Coronary artery (tissue), 2 donors: ENCODE measurements at regions not wholly inside any gene's neighbourhood (a gene's known extent, or its start where the extent isn't known, plus 50 kb on each side); places are given as distances from the start of the nearest gene placed in this dataset.

Experiments used
- DNase-seq: peaks from one replicate; pipeline ENCODE4 v3.0.0-alpha.2; 2017; ENCODE audit warnings: low spot score
- H3K27ac ChIP-seq, 2 donors: fragments of 200-600 bp; sonication (generic); one replicate each; pipeline ENCODE4 v1.5.1; 2016 to 2019
- H3K4me3 ChIP-seq: fragments of 200-600 bp; sonication (generic); 2 replicates; pipeline ENCODE4 v1.5.1; 2016; ENCODE audit warnings: mild to moderate bottlenecking, moderate library complexity
- TF ChIP-seq, protein P1 (sequence below): fragments of 200-600 bp; sonication (generic); IDR thresholded peaks from one replicate; pipeline ENCODE4 v1.5.1; 2019; ENCODE audit warnings: antibody characterized with exemption

- no peak overlapping the region for H3K27ac ChIP-seq
- TF ChIP-seq, protein P1, sequence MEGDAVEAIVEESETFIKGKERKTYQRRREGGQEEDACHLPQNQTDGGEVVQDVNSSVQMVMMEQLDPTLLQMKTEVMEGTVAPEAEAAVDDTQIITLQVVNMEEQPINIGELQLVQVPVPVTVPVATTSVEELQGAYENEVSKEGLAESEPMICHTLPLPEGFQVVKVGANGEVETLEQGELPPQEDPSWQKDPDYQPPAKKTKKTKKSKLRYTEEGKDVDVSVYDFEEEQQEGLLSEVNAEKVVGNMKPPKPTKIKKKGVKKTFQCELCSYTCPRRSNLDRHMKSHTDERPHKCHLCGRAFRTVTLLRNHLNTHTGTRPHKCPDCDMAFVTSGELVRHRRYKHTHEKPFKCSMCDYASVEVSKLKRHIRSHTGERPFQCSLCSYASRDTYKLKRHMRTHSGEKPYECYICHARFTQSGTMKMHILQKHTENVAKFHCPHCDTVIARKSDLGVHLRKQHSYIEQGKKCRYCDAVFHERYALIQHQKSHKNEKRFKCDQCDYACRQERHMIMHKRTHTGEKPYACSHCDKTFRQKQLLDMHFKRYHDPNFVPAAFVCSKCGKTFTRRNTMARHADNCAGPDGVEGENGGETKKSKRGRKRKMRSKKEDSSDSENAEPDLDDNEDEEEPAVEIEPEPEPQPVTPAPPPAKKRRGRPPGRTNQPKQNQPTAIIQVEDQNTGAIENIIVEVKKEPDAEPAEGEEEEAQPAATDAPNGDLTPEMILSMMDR = no peak
- DNase-seq = no peak
Measured at GRCh38 chr2:62287899-62288880, 92.3 kb downstream of the B3GNT2 start.

DNA sequence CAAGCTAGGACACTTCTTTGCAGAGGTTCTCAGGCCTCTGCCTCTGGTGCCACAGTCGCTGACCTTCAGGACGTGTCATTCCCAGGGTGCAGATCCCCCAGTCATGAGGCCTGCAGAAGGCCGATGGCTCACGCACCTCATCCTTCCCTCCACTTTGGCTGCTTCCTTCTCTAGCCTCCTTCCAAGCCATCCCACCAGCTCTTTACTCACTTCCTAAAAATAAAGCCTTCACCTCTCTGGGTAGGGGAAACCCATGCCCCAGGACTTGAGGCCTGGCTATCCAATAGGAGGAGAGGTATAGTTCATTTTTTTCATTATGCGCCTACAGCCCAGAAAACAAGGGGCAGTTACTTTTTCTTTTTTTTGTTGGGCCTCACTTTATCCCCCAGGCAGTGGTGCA lies 91.4 kb downstream of the B3GNT2 start:
- TF ChIP-seq, protein P1 = no peak
- Histone ChIP-seq H3K27ac (no peak overlapping the region), H3K4me3 (no peak overlapping the region)
- no peak for DNase-seq

More at GRCh38 chr2:62287899-62288880, 92.3 kb downstream of the B3GNT2 start:
- no peak overlapping the region for H3K4me3 ChIP-seq

DNA sequence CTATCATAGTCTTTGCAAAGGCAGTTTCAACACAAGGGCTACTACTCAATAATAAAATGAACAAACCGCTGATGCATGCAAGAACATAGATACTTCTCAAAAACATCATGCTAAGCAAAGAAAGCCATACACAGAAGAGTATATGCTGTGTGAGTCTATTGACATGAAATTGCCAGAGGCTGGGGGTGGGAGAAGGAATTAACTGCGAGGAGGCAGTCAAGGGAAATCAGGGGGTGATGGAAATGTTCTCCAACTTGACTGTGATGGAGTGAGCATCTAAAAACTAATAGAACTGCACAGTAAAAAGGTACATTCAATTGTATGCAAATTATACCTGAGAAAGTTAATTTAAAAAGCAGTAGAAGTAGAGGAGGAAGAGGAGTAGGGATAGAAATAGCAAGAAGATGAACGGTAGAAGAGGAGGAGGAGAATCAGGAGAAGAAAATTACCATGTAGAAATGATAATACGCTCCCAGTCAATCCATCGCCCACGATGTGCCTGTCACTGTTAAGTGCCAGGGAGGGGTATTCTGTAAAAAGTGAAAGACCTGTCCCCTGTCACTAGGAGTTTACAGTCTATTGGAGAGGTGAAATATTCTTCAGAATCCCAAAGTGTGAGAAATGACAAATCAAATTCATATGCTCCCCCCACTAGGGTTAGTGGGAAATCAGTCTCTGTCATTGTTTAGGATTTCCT lies 90.3 kb downstream of the B3GNT2 start:
- H3K4me3 ChIP-seq = no peak overlapping the region
- no peak for DNase-seq
- H3K27ac ChIP-seq = no peak overlapping the region
- TF ChIP-seq, protein P1 = no peak

DNA sequence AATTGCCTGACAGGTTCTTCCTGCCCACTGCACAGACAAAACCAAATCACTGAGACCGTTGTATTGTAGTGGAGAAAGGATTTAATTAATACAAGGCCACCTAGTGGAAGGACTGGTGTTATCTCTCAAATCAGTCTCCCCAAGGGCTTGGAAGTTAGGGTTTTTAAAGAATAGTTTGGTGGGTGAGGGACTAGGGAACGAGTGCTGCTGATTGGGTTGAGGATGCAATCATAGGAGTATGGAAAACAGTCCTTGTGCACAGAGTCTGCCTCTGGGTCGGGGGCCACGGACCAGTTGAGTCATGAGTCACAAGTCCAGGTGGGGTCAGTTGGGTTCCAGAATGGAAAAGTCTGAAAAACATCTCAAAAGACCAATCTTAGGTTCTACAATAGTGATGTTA lies 89.1 kb downstream of the B3GNT2 start:
- TF ChIP-seq, protein P1 = no peak
- Histone ChIP-seq H3K4me3 (no peak overlapping the region), H3K27ac (no peak overlapping the region)
- no peak for DNase-seq

DNA sequence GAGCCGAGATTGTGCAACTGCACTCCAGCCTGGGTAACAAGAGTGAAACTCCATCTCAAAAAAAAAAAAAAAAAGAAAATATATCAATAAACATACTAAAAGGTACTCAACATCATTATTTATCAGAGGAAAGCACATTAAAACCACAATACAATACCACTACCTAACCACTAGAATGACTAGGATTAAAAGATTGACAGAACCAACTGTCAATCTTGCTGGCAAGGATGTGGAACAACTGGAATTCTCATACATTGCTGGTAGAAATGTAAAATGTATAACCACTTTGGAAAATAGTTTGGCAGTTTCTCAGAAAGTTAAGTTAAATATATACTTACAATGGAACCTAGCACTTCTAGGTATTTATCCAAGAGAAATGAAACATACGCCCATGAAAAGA lies 88.6 kb downstream of the B3GNT2 start:
- TF ChIP-seq, protein P1 = no peak
- H3K27ac ChIP-seq = no peak overlapping the region
- H3K4me3 ChIP-seq = no peak overlapping the region
- DNase-seq = no peak

GRCh38 chr2:62283147-62283546 lies 87.2 kb downstream of the B3GNT2 start:
- TF ChIP-seq, protein P1 = no peak
- no peak overlapping the region for H3K4me3 ChIP-seq
- DNase-seq = no peak
- no peak overlapping the region for H3K27ac ChIP-seq
